ENCODE measurements at regions not wholly inside any gene's neighbourhood (a gene's known extent, or its start where the extent isn't known, plus 50 kb on each side); places are given as distances from the start of the nearest gene placed in this dataset.

DNA sequence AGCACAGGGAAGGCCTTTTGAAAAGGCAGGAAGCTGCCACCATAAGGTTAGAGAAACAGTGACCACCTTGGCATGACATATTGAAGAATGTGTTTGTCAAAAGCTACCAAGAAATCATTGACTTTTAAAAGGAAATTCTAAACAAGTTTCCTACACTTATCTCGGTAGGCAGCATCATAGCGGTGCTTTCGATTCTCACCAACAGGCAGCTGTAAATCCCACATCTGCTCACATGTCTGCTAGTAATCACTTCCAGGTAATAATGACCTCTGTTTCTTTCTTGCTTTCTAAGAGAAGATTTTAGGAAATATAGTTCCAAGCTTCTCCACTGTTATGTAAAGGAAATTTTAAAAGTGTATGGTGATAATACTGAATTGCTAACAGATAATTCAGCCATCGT, 821.1 kb upstream of the FOXG1 start:
- TF ChIP-seq EZH2 (IDR thresholded peaks at IDR 0.05; ENCODE audit: insufficient read depth, poor library complexity, severe bottlenecking), result no peak
- no peak for TF ChIP-seq EZH2phosphoT487 (IDR thresholded peaks at IDR 0.05; ENCODE audit: insufficient read depth, low read depth)
